GM18867 (cell line): ENCODE measurements at regions not wholly inside any gene's neighbourhood (a gene's known extent, or its start where the extent isn't known, plus 50 kb on each side); places are given as distances from the start of the nearest gene placed in this dataset.

ENCODE experiments used
- ATAC-seq: cut with Tn5 transposase; IDR thresholded peaks from one replicate; pipeline ENCODE4 v1.9.1; 2021; ENCODE audit warnings: mild to moderate bottlenecking, moderate library complexity; ENCODE audit not compliant: unreplicated experiment

- no peak for ATAC-seq
Measured at GRCh38 chr6:78577585-78577984, 289.8 kb upstream of the IRAK1BP1 start.

DNA sequence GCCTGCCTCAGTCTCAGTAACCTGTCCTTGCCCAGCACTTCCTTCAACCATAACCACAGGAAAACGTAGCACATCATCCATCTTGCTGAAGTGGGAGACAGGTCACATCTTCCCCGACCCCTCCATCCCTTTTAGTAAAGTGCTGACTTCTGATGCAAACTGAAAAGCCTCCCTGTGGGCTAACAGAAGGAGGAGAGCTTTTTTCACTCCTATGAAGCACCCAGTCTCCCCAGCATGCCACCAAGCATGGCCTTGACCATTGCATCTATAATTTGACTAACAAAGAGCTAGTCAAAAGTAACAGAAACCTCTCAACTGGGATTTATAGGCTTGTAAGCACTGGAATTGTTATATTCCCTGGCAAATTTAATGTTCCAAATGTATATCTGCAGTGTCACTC lies 288.9 kb upstream of the IRAK1BP1 start:
- no peak for ATAC-seq

GRCh38 chr6:78580923-78581322 lies 286.4 kb upstream of the IRAK1BP1 start:
- peak; percentile 92 for ATAC-seq

GRCh38 chr6:78583079-78583478 lies 284.3 kb upstream of the IRAK1BP1 start:
- no peak for ATAC-seq

GRCh38 chr6:78589436-78589835 lies 277.9 kb upstream of the IRAK1BP1 start:
- ATAC-seq = no peak

- ATAC-seq = peak; percentile 41
Measured at GRCh38 chr6:78593898-78594667, 273.3 kb upstream of the IRAK1BP1 start.

DNA sequence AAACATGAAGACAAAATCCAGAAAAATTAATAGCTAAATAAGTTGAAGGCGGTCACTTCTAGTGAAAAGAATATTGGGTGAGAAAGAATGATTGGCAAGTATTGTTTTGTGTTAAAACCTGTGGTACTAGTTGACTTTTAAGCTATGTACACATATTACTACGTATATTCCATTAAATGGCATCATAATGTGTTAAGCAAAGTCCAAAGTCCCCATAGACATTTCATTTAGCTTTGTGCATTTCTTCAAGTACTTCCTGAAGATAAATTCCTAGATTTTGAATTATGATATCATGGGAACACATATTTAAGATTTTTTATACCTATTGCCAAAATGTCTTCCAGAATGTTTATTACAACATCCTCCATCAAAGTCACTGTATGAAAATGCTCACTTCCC lies 272.7 kb upstream of the IRAK1BP1 start:
- no peak for ATAC-seq

DNA sequence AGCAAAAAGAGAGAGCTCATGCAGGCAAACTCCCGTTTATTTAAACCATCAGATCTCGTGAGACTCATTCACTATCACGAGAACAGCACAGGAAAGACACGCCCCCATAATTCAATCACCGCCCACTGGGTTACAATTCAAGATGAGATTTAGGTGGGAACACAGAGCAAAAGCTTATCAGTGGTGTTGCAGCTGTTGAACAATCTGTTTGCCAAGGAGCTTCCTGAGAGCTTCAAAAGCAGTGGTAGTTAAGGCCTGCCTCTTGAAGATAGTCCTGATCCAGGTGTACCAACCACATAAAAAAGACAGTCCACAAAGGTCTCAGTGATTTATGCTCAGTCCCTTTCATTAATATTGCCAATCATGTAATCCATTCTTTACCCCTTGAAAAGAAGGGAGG lies 269.4 kb upstream of the IRAK1BP1 start:
- no peak for ATAC-seq

DNA sequence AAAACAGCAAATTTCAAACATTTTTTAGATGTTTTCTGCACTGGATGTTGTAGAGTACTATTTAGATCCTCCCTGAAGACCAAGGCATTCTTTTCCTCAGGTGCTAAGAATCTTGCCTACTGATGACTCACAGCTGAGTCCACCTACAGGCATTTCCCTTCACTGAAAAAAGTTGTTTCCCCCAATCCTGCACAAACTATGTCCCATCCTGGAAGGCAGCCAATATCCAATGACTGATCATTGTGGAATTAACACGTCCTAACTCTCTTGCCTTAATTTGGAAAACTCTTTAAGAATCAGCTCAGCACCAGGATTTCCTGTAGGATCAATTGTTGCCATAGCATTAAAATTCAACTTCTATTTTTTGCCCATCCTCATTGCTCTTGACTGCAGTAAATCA lies 268.4 kb upstream of the IRAK1BP1 start:
- ATAC-seq = no peak

DNA sequence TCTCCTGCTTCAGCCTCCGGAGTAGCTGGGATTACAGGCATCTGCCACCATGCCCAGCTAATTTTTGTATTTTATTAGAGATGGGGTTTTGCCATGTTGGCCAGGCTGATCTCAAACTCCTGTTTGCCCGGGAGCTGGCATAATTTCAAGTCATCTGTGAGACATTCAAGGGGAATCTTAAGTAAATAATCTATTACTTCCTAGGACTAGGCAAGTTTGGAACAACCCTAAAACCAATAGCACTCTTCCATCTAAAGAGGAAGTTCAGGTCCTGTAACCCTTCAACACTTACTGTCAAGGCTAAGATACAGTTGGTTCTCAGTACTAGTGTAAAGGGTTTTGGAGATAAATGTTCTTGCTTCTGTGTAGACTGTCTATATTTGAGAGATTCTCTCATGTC lies 267.8 kb upstream of the IRAK1BP1 start:
- no peak for ATAC-seq

- ATAC-seq = no peak
Measured at GRCh38 chr6:78605909-78606446, 261.4 kb upstream of the IRAK1BP1 start.

GRCh38 chr6:78607189-78607588 lies 260.2 kb upstream of the IRAK1BP1 start:
- ATAC-seq = no peak

GRCh38 chr6:78611102-78611620 lies 256.2 kb upstream of the IRAK1BP1 start:
- ATAC-seq = no peak

- no peak for ATAC-seq
Measured at GRCh38 chr6:78611886-78612480, 255.4 kb upstream of the IRAK1BP1 start.

- ATAC-seq = peak; percentile 64
Measured at GRCh38 chr6:78614961-78615360, 252.4 kb upstream of the IRAK1BP1 start.

DNA sequence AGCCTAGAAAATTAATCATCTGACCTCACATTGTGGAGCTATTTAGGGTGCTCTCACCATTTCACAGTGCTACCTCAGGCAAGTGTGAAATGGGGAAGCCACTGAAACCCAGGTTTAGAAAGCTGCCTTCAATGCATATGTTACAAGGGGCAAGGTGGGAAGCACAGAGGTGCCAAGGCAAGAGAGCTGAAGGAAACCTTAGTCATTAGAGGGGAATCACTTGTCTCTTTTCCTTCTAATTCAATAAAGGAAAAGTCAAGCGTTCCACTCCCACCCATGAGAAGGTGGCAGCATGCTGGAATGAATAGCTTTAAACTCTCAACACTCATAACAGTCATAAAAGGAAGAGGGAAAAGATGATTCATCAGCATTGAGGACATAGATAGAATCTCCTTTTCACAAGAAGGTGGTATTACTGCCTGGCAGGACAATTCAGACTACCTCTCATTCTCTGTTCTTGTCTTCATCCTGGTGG lies 251.9 kb upstream of the IRAK1BP1 start:
- peak; percentile 90 for ATAC-seq

GRCh38 chr6:78618970-78619369 lies 248.4 kb upstream of the IRAK1BP1 start:
- no peak for ATAC-seq

DNA sequence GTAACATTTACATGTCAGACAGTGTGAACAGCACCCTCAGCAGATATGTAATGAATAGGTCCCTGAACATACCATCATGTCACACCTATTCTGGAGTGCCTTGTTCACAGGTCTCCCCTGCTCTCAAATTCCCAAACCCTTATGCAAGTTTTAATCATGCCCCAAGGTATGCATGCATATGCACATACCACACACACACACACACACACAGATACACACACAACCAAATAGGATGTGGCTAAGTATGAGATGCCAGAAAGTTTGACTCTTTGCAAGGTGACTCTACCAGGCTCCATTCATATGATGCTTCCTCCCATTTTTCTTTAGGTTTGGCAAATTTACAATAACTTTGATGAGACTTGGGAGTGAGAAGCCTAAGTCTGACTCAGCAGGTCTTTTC lies 243.8 kb upstream of the IRAK1BP1 start:
- no peak for ATAC-seq

- ATAC-seq = no peak
Measured at GRCh38 chr6:78629154-78629721, 238.1 kb upstream of the IRAK1BP1 start.

DNA sequence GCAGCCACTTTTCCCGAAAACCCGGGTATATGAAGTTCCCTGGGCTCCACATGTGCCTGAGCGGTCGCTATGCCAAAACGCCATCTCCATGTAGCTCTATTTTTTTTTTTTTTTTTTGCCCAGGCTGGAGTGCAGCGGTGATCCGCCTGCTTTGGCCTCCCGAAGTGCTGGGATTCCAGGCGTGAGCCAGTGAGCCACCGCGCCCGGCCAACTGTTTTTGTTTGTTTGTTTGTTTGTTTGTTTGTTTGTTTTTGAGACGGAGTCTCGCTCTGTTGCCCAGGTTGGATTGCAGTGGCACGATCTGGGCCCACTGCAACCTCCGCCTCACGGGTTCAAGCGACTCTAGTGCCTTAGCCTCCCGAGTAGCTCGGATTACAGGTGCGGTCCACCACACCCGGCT lies 237.5 kb upstream of the IRAK1BP1 start:
- no peak for ATAC-seq

DNA sequence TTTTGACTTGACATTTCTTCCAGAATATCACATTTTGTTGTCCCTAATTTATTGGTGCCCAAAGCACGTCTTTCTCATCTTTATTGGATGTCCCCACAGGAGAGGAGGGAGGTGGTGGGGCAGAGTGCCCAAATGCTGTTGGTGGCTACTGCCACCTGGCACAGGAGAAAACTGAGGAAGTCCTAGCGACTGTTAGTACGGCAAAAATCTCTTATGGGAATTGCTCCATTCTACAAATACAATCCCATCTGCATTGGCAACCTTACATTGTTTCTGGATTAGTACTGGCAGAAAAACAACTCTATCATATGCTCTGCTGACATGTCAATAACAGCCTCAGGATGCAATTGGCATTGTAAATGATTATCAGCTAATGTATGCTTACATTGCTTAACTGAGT lies 235.4 kb upstream of the IRAK1BP1 start:
- no peak for ATAC-seq
